ENCODE measurements at regions not wholly inside any gene's neighbourhood (a gene's known extent, or its start where the extent isn't known, plus 50 kb on each side); places are given as distances from the start of the nearest gene placed in this dataset.

DNA sequence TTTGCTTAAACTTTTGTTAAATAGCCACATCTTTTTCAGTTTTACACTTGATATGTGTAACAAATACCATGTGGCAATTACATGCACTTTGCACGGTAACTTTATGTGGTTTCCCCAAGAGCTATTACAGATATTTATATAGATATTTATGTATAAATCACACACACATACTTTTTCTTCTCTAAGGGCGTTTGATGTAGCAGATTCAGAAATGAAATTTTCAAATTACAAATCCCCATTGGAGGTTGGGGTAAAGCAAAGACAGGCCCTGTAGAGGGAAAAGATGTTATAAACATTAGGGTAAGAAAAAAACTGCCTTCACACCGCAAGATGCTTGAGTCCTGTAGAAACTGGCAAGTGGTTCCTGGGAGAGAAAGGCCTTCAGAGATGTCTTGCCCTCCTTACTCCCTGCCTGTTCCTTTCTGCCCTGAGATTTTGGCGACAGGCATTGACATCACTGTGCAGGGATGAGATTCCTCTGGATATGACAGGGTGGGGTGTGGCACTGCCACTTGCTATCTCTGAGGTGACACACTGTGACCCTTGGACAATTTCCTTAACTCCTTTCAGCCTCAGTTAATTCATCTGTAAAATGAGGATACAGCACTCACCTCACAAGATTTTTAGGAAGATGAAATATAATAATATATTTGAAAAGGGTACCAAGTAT, 177.9 kb upstream of the TUT7 start:
- H3K4me2 ChIP-seq (ENCODE audit: low read length): no peak overlapping the region
- no peak overlapping the region for H2AFZ ChIP-seq (ENCODE audit: low read length)
- no peak overlapping the region for H3K9ac ChIP-seq (ENCODE audit: low read length)
- TF ChIP-seq, protein P1, sequence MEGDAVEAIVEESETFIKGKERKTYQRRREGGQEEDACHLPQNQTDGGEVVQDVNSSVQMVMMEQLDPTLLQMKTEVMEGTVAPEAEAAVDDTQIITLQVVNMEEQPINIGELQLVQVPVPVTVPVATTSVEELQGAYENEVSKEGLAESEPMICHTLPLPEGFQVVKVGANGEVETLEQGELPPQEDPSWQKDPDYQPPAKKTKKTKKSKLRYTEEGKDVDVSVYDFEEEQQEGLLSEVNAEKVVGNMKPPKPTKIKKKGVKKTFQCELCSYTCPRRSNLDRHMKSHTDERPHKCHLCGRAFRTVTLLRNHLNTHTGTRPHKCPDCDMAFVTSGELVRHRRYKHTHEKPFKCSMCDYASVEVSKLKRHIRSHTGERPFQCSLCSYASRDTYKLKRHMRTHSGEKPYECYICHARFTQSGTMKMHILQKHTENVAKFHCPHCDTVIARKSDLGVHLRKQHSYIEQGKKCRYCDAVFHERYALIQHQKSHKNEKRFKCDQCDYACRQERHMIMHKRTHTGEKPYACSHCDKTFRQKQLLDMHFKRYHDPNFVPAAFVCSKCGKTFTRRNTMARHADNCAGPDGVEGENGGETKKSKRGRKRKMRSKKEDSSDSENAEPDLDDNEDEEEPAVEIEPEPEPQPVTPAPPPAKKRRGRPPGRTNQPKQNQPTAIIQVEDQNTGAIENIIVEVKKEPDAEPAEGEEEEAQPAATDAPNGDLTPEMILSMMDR (IDR thresholded peaks at IDR 0.05; ENCODE audit: low read length): no peak
- TF ChIP-seq EZH2 (IDR thresholded peaks at IDR 0.05; ENCODE audit: borderline replicate concordance, low read length): no peak
- no peaks in the 10 kb centered on the region for H3K9me3 ChIP-seq (ENCODE audit: low read length)
- no peaks in the 10 kb centered on the region for H3K4me1 ChIP-seq (ENCODE audit: insufficient read depth, low read length, severe bottlenecking)
- no peak overlapping the region for H3K27ac ChIP-seq (ENCODE audit: low read depth, low read length, poor library complexity, severe bottlenecking)
- no peaks in the 10 kb centered on the region for H3K9me2 ChIP-seq (ENCODE audit: low read depth, low read length)
- no peaks in the 10 kb centered on the region for H4K20me1 ChIP-seq (ENCODE audit: insufficient read depth, low read length)
- H3K36me3 ChIP-seq (ENCODE audit: insufficient read depth, low read length): no peaks in the 10 kb centered on the region
- no peak overlapping the region for H3K4me3 ChIP-seq (ENCODE audit: low read depth, low read length, poor library complexity, severe bottlenecking)
- H3K79me2 ChIP-seq (ENCODE audit: insufficient read depth, low read length): no peaks in the 10 kb centered on the region
- no peaks in the 10 kb centered on the region for H3K27me3 ChIP-seq (ENCODE audit: insufficient read depth, low read length)
- no peaks in the 10 kb centered on the region for H3F3A ChIP-seq (ENCODE audit: insufficient read depth, low read length)

DNA sequence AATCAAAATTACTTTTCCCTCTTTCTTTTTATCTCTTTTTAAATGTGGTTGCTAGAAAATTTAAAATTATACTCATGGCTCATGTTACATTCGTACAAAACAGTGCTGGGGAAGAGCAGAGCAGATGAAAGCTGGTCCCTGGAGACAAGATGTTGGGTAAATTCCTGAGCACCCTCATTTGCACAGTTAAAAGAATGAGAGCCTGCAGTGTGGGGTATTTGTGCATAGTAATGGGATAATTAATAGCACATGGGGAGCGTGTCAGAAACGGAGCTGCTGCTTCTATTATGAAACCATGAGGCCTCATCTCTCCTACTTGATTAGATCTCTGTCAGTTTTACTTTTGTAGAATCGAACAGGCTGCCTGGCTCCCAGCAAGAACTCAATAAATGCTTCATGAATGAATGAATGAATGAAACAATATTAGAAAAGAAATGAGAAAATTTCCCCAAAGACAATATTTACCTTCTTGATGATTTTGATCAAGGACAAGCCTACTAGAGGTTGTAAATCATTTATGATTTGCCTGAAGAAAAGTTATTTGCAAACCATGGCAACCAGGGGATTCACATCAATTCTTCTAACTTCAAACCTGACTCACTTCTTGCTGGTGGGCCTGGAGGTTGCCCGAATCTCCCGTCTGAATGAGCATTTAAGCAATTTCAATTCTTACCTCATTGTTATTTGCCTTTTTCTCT, 177.2 kb upstream of the TUT7 start:
- TF ChIP-seq, protein P1 (IDR thresholded peaks at IDR 0.05; ENCODE audit: low read length): no peak
- TF ChIP-seq EZH2 (IDR thresholded peaks at IDR 0.05; ENCODE audit: borderline replicate concordance, low read length): no peak
- H3K4me3 ChIP-seq (ENCODE audit: low read depth, low read length, poor library complexity, severe bottlenecking): no peak overlapping the region
- H3K27ac ChIP-seq (ENCODE audit: low read depth, low read length, poor library complexity, severe bottlenecking): no peak overlapping the region
- no peaks in the 10 kb centered on the region for H3K9me3 ChIP-seq (ENCODE audit: low read length)
- H3K9ac ChIP-seq (ENCODE audit: low read length): no peak overlapping the region
- H3K36me3 ChIP-seq (ENCODE audit: insufficient read depth, low read length): no peaks in the 10 kb centered on the region
- H3K4me1 ChIP-seq (ENCODE audit: insufficient read depth, low read length, severe bottlenecking): no peaks in the 10 kb centered on the region
- H3K9me2 ChIP-seq (ENCODE audit: low read depth, low read length): no peaks in the 10 kb centered on the region
- H3K4me2 ChIP-seq (ENCODE audit: low read length): no peak overlapping the region
- H3K79me2 ChIP-seq (ENCODE audit: insufficient read depth, low read length): no peaks in the 10 kb centered on the region
- H4K20me1 ChIP-seq (ENCODE audit: insufficient read depth, low read length): no peaks in the 10 kb centered on the region
- H2AFZ ChIP-seq (ENCODE audit: low read length): no peak overlapping the region
- H3F3A ChIP-seq (ENCODE audit: insufficient read depth, low read length): no peaks in the 10 kb centered on the region
- no peaks in the 10 kb centered on the region for H3K27me3 ChIP-seq (ENCODE audit: insufficient read depth, low read length)

DNA sequence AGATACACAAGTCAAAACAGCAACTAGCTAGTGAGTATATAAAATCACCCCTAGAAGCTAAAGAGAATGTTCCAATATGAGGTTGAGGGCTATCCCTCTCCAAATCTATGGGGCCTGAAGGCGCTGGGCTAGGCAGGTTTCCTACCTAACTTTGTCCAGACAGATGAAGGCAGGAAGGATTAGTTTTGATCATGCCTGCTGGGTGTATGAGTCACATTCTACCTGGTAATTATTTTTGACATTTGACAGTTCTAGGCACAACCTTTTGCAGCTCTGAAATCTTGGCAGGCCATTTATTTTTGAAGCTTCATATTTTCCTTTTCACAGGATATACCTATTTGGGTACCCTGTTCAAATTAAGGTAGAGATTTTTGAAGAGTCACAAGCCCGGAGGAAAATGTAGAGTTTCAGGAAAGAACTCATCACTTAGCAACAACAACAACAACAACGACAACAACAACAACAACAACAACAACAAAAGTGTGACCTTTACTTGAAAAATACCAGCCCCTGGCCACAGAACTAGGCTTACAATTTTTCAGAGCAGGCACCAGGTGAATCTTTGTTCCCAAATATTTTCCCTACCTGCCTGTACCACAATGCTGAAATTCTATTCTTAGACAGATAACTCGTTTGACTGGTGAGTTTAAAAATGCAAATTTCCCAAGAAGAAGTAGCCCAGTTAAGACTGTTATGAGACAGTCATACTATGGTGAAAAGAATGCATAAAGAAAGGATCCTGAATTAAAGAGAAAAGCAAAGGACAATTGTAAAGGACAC, 175.5 kb upstream of the TUT7 start:
- H3K9me3 ChIP-seq (ENCODE audit: low read length): no peaks in the 10 kb centered on the region
- no peaks in the 10 kb centered on the region for H3K4me1 ChIP-seq (ENCODE audit: insufficient read depth, low read length, severe bottlenecking)
- no peak overlapping the region for H3K4me3 ChIP-seq (ENCODE audit: low read depth, low read length, poor library complexity, severe bottlenecking)
- H3K9ac ChIP-seq (ENCODE audit: low read length): no peak overlapping the region
- H2AFZ ChIP-seq (ENCODE audit: low read length): no peak overlapping the region
- H4K20me1 ChIP-seq (ENCODE audit: insufficient read depth, low read length): no peaks in the 10 kb centered on the region
- no peaks in the 10 kb centered on the region for H3K9me2 ChIP-seq (ENCODE audit: low read depth, low read length)
- TF ChIP-seq, protein P1 (IDR thresholded peaks at IDR 0.05; ENCODE audit: low read length): no peak
- no peak for TF ChIP-seq EZH2 (IDR thresholded peaks at IDR 0.05; ENCODE audit: borderline replicate concordance, low read length)
- no peaks in the 10 kb centered on the region for H3F3A ChIP-seq (ENCODE audit: insufficient read depth, low read length)
- H3K36me3 ChIP-seq (ENCODE audit: insufficient read depth, low read length): no peaks in the 10 kb centered on the region
- no peaks in the 10 kb centered on the region for H3K79me2 ChIP-seq (ENCODE audit: insufficient read depth, low read length)
- no peaks in the 10 kb centered on the region for H3K27me3 ChIP-seq (ENCODE audit: insufficient read depth, low read length)
- no peak overlapping the region for H3K4me2 ChIP-seq (ENCODE audit: low read length)
- H3K27ac ChIP-seq (ENCODE audit: low read depth, low read length, poor library complexity, severe bottlenecking): no peak overlapping the region

All from OCI-LY1 (cell line).